Testis (tissue), 2 donors: ENCODE measurements at regions not wholly inside any gene's neighbourhood (a gene's known extent, or its start where the extent isn't known, plus 50 kb on each side); places are given as distances from the start of the nearest gene placed in this dataset.

ENCODE experiments used
- POLR2A ChIP-seq: fragments of 450-650 bp; IDR thresholded peaks from one replicate; pipeline ENCODE4 v1.6.1; 2017; ENCODE audit warnings: antibody characterized with exemption, mild to moderate bottlenecking, moderate library complexity
- TF ChIP-seq, protein P1 (sequence below), 3 experiments: fragments of 450-650 bp in 2 of 3; fragments of 200-600 bp in 1 of 3; sonication (generic) in 1 of 3; IDR thresholded peaks; one replicate each; pipeline ENCODE4 v1.5.1; 2016 to 2019; ENCODE audit warnings: antibody characterized with exemption in 3 of 3, mild to moderate bottlenecking in 2 of 3, moderate library complexity in 1 of 3

DNA sequence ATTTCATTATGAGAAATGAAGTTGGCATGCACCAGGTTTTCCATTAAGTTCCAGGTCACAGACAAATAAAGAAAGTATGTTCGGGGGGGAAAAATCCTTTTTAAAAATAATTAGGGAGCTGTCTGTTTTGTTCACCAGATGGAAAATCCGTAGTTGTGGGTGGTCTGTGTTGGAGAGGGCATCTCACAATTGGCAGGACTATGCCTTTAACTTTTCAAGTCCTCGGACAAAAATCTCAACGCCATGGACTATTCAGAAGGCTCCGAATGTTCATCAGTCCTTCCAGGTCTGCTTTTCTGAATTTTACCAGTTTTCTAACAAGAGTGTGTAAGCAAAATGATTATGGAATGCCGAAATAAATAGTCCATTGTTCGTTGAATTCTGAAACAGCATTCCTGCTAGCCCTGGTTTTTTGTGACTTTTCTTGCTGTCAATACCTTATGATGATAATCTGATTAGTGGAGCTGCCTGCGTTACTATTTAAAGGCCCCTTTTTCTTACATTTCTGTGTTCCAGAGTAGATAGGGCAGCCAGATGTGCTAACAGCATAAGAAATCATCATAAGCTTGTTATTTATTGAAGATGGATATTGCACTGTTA, 146.9 kb downstream of the TM9SF2 start:
- no peak for TF ChIP-seq POLR2A
- TF ChIP-seq, protein P1, sequence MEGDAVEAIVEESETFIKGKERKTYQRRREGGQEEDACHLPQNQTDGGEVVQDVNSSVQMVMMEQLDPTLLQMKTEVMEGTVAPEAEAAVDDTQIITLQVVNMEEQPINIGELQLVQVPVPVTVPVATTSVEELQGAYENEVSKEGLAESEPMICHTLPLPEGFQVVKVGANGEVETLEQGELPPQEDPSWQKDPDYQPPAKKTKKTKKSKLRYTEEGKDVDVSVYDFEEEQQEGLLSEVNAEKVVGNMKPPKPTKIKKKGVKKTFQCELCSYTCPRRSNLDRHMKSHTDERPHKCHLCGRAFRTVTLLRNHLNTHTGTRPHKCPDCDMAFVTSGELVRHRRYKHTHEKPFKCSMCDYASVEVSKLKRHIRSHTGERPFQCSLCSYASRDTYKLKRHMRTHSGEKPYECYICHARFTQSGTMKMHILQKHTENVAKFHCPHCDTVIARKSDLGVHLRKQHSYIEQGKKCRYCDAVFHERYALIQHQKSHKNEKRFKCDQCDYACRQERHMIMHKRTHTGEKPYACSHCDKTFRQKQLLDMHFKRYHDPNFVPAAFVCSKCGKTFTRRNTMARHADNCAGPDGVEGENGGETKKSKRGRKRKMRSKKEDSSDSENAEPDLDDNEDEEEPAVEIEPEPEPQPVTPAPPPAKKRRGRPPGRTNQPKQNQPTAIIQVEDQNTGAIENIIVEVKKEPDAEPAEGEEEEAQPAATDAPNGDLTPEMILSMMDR (IDR thresholded peaks at IDR 0.05) = no peak
